NCI-H69 (cell line): ENCODE measurements at regions not wholly inside any gene's neighbourhood (a gene's known extent, or its start where the extent isn't known, plus 50 kb on each side); places are given as distances from the start of the nearest gene placed in this dataset.

Experiments used
- DNase-seq: peaks from one replicate; lab custom pipeline; 2025; lab: John Stamatoyannopoulos, UW

GRCh38 chr5:93791518-93791972 lies 50.1 kb upstream of the POU5F2 start:
- DNase-seq: peak; percentile 98
